OCI-LY1 (cell line): ENCODE measurements at regions not wholly inside any gene's neighbourhood (a gene's known extent, or its start where the extent isn't known, plus 50 kb on each side); places are given as distances from the start of the nearest gene placed in this dataset.

ENCODE experiments used
- H2AFZ ChIP-seq: fragments of 200-600 bp; sonication (generic), shearing (Covaris generic); 2 replicates; pipeline ENCODE4 v1.6.0; 2014; ENCODE audit warnings: antibody characterized with exemption, mild to moderate bottlenecking, low read length
- H3F3A ChIP-seq: fragments of 200-600 bp; sonication (generic), shearing (Covaris generic); 2 replicates; pipeline ENCODE4 v1.6.0; 2014; ENCODE audit warnings: mild to moderate bottlenecking, antibody characterized with exemption, low read length, moderate library complexity; ENCODE audit not compliant: insufficient read depth
- H3K27ac ChIP-seq: fragments of 200-600 bp; sonication (generic); 2 replicates; pipeline ENCODE4 v1.5.1; 2014; ENCODE audit warnings: low read length, mixed run types, mild to moderate bottlenecking, low read depth; ENCODE audit not compliant: poor library complexity, severe bottlenecking
- H3K27me3 ChIP-seq: fragments of 200-600 bp; sonication (generic); 2 replicates; pipeline ENCODE4 v1.6.0; 2014; ENCODE audit warnings: antibody characterized with exemption, mild to moderate bottlenecking, low read length, moderate library complexity; ENCODE audit not compliant: insufficient read depth
- H3K36me3 ChIP-seq: fragments of 200-600 bp; sonication (generic); 2 replicates; pipeline ENCODE4 v1.6.1; 2014; ENCODE audit warnings: mild to moderate bottlenecking, antibody characterized with exemption, low read length, moderate library complexity, mixed read lengths; ENCODE audit not compliant: insufficient read depth
- H3K4me1 ChIP-seq: fragments of 200-600 bp; sonication (generic); 2 replicates; pipeline ENCODE4 v1.5.1; 2014; ENCODE audit warnings: mild to moderate bottlenecking, low read length, moderate library complexity; ENCODE audit not compliant: insufficient read depth, severe bottlenecking
- H3K4me2 ChIP-seq: fragments of 200-600 bp; sonication (generic), shearing (Covaris generic); 2 replicates; pipeline ENCODE4 v1.6.1; 2014; ENCODE audit warnings: low read length
- H3K4me3 ChIP-seq: fragments of 200-600 bp; sonication (generic); 2 replicates; pipeline ENCODE4 v1.5.1; 2014; ENCODE audit warnings: low read length, low read depth, mild to moderate bottlenecking, mixed read lengths; ENCODE audit not compliant: poor library complexity, severe bottlenecking
- H3K79me2 ChIP-seq: fragments of 200-600 bp; shearing (Covaris generic); 2 replicates; pipeline ENCODE4 v1.6.1; 2016; ENCODE audit warnings: mixed run types, low read length, mixed read lengths; ENCODE audit not compliant: insufficient read depth
- H3K9ac ChIP-seq: fragments of 200-600 bp; sonication (generic), shearing (Covaris generic); 2 replicates; pipeline ENCODE4 v1.6.1; 2014; ENCODE audit warnings: mild to moderate bottlenecking, low read length, mixed read lengths
- H3K9me2 ChIP-seq: fragments of 200-600 bp; sonication (generic), shearing (Covaris generic); 2 replicates; pipeline ENCODE4 v1.6.1; 2014; ENCODE audit warnings: low read depth, mild to moderate bottlenecking, low read length, mixed read lengths
- H3K9me3 ChIP-seq: fragments of 200-600 bp; shearing (Covaris generic); 2 replicates; pipeline ENCODE4 v1.6.1; 2014; ENCODE audit warnings: low read length, mixed read lengths
- H4K20me1 ChIP-seq: fragments of 200-600 bp; sonication (generic), shearing (Covaris generic); 2 replicates; pipeline ENCODE4 v1.6.0; 2016; ENCODE audit warnings: mild to moderate bottlenecking, low read length; ENCODE audit not compliant: insufficient read depth
- CTCF ChIP-seq: fragments of 200-600 bp; sonication (generic), shearing (Covaris generic); IDR thresholded peaks from 2 replicates; pipeline ENCODE4 v1.5.1; 2017; ENCODE audit warnings: mild to moderate bottlenecking, antibody characterized with exemption, low read length, moderate library complexity, mixed read lengths
- EZH2 ChIP-seq: fragments of 200-600 bp; sonication (generic), shearing (Covaris generic); IDR thresholded peaks from 2 replicates; pipeline ENCODE4 v1.8.0; 2017; ENCODE audit warnings: borderline replicate concordance, mixed run types, mild to moderate bottlenecking, antibody characterized with exemption, low read length, moderate library complexity, mixed read lengths

GRCh38 chr11:92628401-92629292, 340.8 kb upstream of the MTNR1B start:
- no peaks in the 10 kb centered on the region for H3K9me3 ChIP-seq
- H3F3A ChIP-seq: no peaks in the 10 kb centered on the region
- H3K79me2 ChIP-seq: no peaks in the 10 kb centered on the region
- no peaks in the 10 kb centered on the region for H3K36me3 ChIP-seq
- no peaks in the 10 kb centered on the region for H4K20me1 ChIP-seq
- no peak for TF ChIP-seq EZH2
- TF ChIP-seq CTCF: no peak
- H3K27me3 ChIP-seq: no peaks in the 10 kb centered on the region
- no peak overlapping the region for H3K27ac ChIP-seq
- no peaks in the 10 kb centered on the region for H3K4me1 ChIP-seq
- H3K4me2 ChIP-seq: no peak overlapping the region
- no peaks in the 10 kb centered on the region for H3K9me2 ChIP-seq
- H3K9ac ChIP-seq: no peak overlapping the region
- H2AFZ ChIP-seq: no peak overlapping the region
- no peak overlapping the region for H3K4me3 ChIP-seq

GRCh38 chr11:92632495-92632894, 337.0 kb upstream of the MTNR1B start:
- Histone ChIP-seq H3K9me2 (no peaks in the 10 kb centered on the region), H3K9me3 (no peaks in the 10 kb centered on the region), H3K9ac (no peak overlapping the region), H3K27me3 (no peaks in the 10 kb centered on the region), H4K20me1 (no peaks in the 10 kb centered on the region), H3K27ac (no peak overlapping the region), H3K4me3 (no peak overlapping the region), H3K4me2 (no peak overlapping the region), H3K79me2 (no peaks in the 10 kb centered on the region), H3K36me3 (no peaks in the 10 kb centered on the region), H3F3A (no peaks in the 10 kb centered on the region), H2AFZ (no peak overlapping the region), H3K4me1 (no peaks in the 10 kb centered on the region)
- TF ChIP-seq CTCF (no peak), EZH2 (no peak)

- H3K79me2 ChIP-seq: no peaks in the 10 kb centered on the region
- no peak overlapping the region for H3K27ac ChIP-seq
- H2AFZ ChIP-seq: no peak overlapping the region
- no peaks in the 10 kb centered on the region for H4K20me1 ChIP-seq
- H3K9me3 ChIP-seq: no peaks in the 10 kb centered on the region
- no peaks in the 10 kb centered on the region for H3F3A ChIP-seq
- H3K27me3 ChIP-seq: no peaks in the 10 kb centered on the region
- no peak overlapping the region for H3K4me3 ChIP-seq
- H3K36me3 ChIP-seq: no peaks in the 10 kb centered on the region
- no peak overlapping the region for H3K9ac ChIP-seq
- no peaks in the 10 kb centered on the region for H3K9me2 ChIP-seq
- H3K4me2 ChIP-seq: no peak overlapping the region
- TF ChIP-seq EZH2 (no peak), CTCF (no peak)
- H3K4me1 ChIP-seq: no peaks in the 10 kb centered on the region
Observed at GRCh38 chr11:92633820-92634219, 335.6 kb upstream of the MTNR1B start.
